ENCODE measurements at regions not wholly inside any gene's neighbourhood (a gene's known extent, or its start where the extent isn't known, plus 50 kb on each side); places are given as distances from the start of the nearest gene placed in this dataset.

DNA sequence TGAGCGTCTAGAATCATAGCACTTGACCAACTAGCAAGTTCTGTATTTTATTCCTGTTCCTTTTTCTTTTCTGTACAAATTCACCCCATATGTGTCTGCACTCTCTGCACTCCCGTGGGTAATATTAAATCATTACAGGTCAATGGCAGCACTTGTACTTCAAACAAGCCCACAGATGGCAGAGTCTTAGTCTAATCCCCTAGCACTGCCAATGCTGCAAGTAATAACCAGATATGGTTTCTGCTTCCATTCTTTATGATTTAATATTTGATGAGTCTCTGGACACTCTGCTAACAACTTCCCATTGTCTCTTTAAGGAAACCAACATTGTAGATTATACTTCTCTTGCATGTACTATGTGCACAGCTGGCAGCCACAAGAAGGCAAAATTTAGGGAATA, 343.8 kb upstream of the CHD1 start:
- Histone ChIP-seq H3K27ac (ENCODE audit: insufficient read depth, low read length) (no peak overlapping the region), H3K4me2 (ENCODE audit: extremely low read depth, insufficient read depth, low read length) (no peak overlapping the region), H3K4me1 (ENCODE audit: control insufficient read depth, extremely low read depth, insufficient read depth, low read length) (no peaks in the 10 kb centered on the region), H3K9ac (ENCODE audit: insufficient read depth, low read length) (no peak overlapping the region), H3K4me3 (replicated peaks in 1 of 4; ENCODE audit: control extremely low read depth in 1 of 4, insufficient read depth in 1 of 4, low read depth in 3 of 4, low read length in 4 of 4) (no peak overlapping the region), H3K36me3 (ENCODE audit: control insufficient read depth, insufficient read depth, low read length) (no peaks in the 10 kb centered on the region), H3K79me2 (ENCODE audit: control insufficient read depth, insufficient read depth, low read length) (no peaks in the 10 kb centered on the region), H4K20me1 (ENCODE audit: control insufficient read depth, extremely low read depth, insufficient read depth, low read length) (no peaks in the 10 kb centered on the region), H3K9me3 (ENCODE audit: control insufficient read depth, insufficient read depth, low read depth, low read length) (no peaks in the 10 kb centered on the region), H2AFZ (ENCODE audit: low read length) (no peak overlapping the region), H3K27me3 (ENCODE audit: control insufficient read depth, insufficient read depth, low read length) (no peaks in the 10 kb centered on the region)
- TF ChIP-seq, protein P1, sequence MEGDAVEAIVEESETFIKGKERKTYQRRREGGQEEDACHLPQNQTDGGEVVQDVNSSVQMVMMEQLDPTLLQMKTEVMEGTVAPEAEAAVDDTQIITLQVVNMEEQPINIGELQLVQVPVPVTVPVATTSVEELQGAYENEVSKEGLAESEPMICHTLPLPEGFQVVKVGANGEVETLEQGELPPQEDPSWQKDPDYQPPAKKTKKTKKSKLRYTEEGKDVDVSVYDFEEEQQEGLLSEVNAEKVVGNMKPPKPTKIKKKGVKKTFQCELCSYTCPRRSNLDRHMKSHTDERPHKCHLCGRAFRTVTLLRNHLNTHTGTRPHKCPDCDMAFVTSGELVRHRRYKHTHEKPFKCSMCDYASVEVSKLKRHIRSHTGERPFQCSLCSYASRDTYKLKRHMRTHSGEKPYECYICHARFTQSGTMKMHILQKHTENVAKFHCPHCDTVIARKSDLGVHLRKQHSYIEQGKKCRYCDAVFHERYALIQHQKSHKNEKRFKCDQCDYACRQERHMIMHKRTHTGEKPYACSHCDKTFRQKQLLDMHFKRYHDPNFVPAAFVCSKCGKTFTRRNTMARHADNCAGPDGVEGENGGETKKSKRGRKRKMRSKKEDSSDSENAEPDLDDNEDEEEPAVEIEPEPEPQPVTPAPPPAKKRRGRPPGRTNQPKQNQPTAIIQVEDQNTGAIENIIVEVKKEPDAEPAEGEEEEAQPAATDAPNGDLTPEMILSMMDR (conservative IDR thresholded peaks at IDR 0.05 in 1 of 2, IDR thresholded peaks at IDR 0.05 in 1 of 2; ENCODE audit: low read depth in 1 of 2, low read length in 2 of 2) = no peak
- TF ChIP-seq EZH2 (IDR thresholded peaks at IDR 0.05; ENCODE audit: low read length, missing control alignments) = no peak
- no peak for DNase-seq (ENCODE audit: low read depth in 2 of 2)

DNA sequence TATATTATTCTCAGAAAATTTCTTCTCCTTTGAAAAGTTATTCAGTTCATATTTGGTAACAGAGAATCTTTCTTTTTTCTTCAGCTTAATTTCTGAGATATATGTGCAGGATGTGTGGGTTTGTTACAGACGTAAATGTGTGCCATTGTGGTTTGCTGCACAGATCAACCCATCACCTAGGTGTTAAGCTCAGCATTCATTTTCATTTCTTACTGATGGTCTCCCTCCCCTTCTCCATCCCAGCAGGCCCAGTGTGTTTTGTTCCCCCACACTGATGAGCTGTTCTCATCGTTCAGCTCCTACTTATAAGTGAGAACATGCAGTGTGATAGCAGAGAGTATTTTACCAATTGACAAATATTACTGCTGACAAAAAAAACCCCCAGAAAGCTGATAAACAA, 330.0 kb upstream of the CHD1 start:
- Histone ChIP-seq H4K20me1 (ENCODE audit: control insufficient read depth, extremely low read depth, insufficient read depth, low read length) (no peaks in the 10 kb centered on the region), H2AFZ (ENCODE audit: low read length) (no peak overlapping the region), H3K9ac (ENCODE audit: insufficient read depth, low read length) (no peak overlapping the region), H3K4me1 (ENCODE audit: control insufficient read depth, extremely low read depth, insufficient read depth, low read length) (no peaks in the 10 kb centered on the region), H3K27me3 (ENCODE audit: control insufficient read depth, insufficient read depth, low read length) (no peaks in the 10 kb centered on the region), H3K4me2 (ENCODE audit: extremely low read depth, insufficient read depth, low read length) (no peak overlapping the region), H3K4me3 (replicated peaks in 1 of 4; ENCODE audit: control extremely low read depth in 1 of 4, insufficient read depth in 1 of 4, low read depth in 3 of 4, low read length in 4 of 4) (no peak overlapping the region), H3K9me3 (ENCODE audit: control insufficient read depth, insufficient read depth, low read depth, low read length) (no peaks in the 10 kb centered on the region), H3K27ac (ENCODE audit: insufficient read depth, low read length) (no peak overlapping the region), H3K36me3 (ENCODE audit: control insufficient read depth, insufficient read depth, low read length) (no peaks in the 10 kb centered on the region), H3K79me2 (ENCODE audit: control insufficient read depth, insufficient read depth, low read length) (no peaks in the 10 kb centered on the region)
- DNase-seq (ENCODE audit: low read depth in 2 of 2) = no peak
- TF ChIP-seq, protein P1 (conservative IDR thresholded peaks at IDR 0.05 in 1 of 2, IDR thresholded peaks at IDR 0.05 in 1 of 2; ENCODE audit: low read depth in 1 of 2, low read length in 2 of 2) = no peak
- TF ChIP-seq EZH2 (IDR thresholded peaks at IDR 0.05; ENCODE audit: low read length, missing control alignments) = no peak

DNA sequence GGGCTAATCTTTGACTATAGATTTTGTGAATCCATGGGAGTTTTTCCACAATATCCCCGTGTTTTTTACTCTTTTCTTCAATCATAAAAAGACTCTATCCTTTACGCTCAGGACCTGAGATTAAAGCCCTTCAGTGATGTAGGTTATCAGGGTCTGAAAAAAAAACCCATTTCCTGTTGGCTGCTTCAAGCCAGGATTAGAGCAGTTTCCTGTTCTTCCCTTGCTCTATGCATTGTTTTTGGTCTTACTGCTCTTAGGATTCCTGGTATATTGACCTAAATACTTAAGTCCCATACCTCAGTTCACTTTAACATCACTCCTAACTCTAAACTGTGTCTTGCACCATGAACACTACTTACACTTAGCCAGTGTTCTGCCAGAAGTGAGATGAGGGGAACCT, 319.3 kb upstream of the CHD1 start:
- no peaks in the 10 kb centered on the region for H3K9me3 ChIP-seq (ENCODE audit: control insufficient read depth, insufficient read depth, low read depth, low read length)
- TF ChIP-seq, protein P1 (conservative IDR thresholded peaks at IDR 0.05 in 1 of 2, IDR thresholded peaks at IDR 0.05 in 1 of 2; ENCODE audit: low read depth in 1 of 2, low read length in 2 of 2) = no peak
- no peak for TF ChIP-seq EZH2 (IDR thresholded peaks at IDR 0.05; ENCODE audit: low read length, missing control alignments)
- H3K9ac ChIP-seq (ENCODE audit: insufficient read depth, low read length) = no peak overlapping the region
- no peak for DNase-seq (ENCODE audit: low read depth in 2 of 2)
- no peak overlapping the region for H3K4me3 ChIP-seq (replicated peaks in 1 of 4; ENCODE audit: control extremely low read depth in 1 of 4, insufficient read depth in 1 of 4, low read depth in 3 of 4, low read length in 4 of 4)
- no peaks in the 10 kb centered on the region for H4K20me1 ChIP-seq (ENCODE audit: control insufficient read depth, extremely low read depth, insufficient read depth, low read length)
- no peaks in the 10 kb centered on the region for H3K36me3 ChIP-seq (ENCODE audit: control insufficient read depth, insufficient read depth, low read length)
- H3K4me1 ChIP-seq (ENCODE audit: control insufficient read depth, extremely low read depth, insufficient read depth, low read length) = no peaks in the 10 kb centered on the region
- no peak overlapping the region for H3K4me2 ChIP-seq (ENCODE audit: extremely low read depth, insufficient read depth, low read length)
- no peak overlapping the region for H2AFZ ChIP-seq (ENCODE audit: low read length)
- no peaks in the 10 kb centered on the region for H3K27me3 ChIP-seq (ENCODE audit: control insufficient read depth, insufficient read depth, low read length)
- H3K27ac ChIP-seq (ENCODE audit: insufficient read depth, low read length) = no peak overlapping the region
- no peaks in the 10 kb centered on the region for H3K79me2 ChIP-seq (ENCODE audit: control insufficient read depth, insufficient read depth, low read length)

Measured in fibroblast of lung (primary cell).